ENCODE measurements at regions not wholly inside any gene's neighbourhood (a gene's known extent, or its start where the extent isn't known, plus 50 kb on each side); places are given as distances from the start of the nearest gene placed in this dataset.

GRCh38 chr2:40725040-40725439 lies 273.1 kb upstream of the SLC8A1 start:
- Histone ChIP-seq H3K79me2 (ENCODE audit: low read length) (no peaks in the 10 kb centered on the region), H3K27me3 (ENCODE audit: low read depth, low read length) (no peaks in the 10 kb centered on the region), H3K9ac (ENCODE audit: low read length) (no peak overlapping the region), H3K4me2 (ENCODE audit: low read length) (no peak overlapping the region), H3K27ac (ENCODE audit: low read length) (no peak overlapping the region), H3K4me1 (ENCODE audit: low read length) (no peaks in the 10 kb centered on the region), H3K4me3 (ENCODE audit: low read length) (no peak overlapping the region), H3K9me3 (ENCODE audit: insufficient read depth, low read length) (no peaks in the 10 kb centered on the region), H2AFZ (ENCODE audit: low read depth, low read length) (no peak overlapping the region), H3K36me3 (replicated peaks; ENCODE audit: low read depth, low read length) (no peaks in the 10 kb centered on the region), H4K20me1 (ENCODE audit: insufficient read depth, low read length) (no peaks in the 10 kb centered on the region)
- TF ChIP-seq EZH2phosphoT487 (IDR thresholded peaks at IDR 0.05; ENCODE audit: low read depth) = no peak
- TF ChIP-seq CTCF (IDR thresholded peaks at IDR 0.05; ENCODE audit: low read depth, low read length) = no peak

- no peaks in the 10 kb centered on the region for H3K4me1 ChIP-seq (ENCODE audit: low read length)
- H3K36me3 ChIP-seq (replicated peaks; ENCODE audit: low read depth, low read length) = no peaks in the 10 kb centered on the region
- no peaks in the 10 kb centered on the region for H3K27me3 ChIP-seq (ENCODE audit: low read depth, low read length)
- no peaks in the 10 kb centered on the region for H4K20me1 ChIP-seq (ENCODE audit: insufficient read depth, low read length)
- TF ChIP-seq EZH2phosphoT487 (IDR thresholded peaks at IDR 0.05; ENCODE audit: low read depth) (no peak), CTCF (IDR thresholded peaks at IDR 0.05; ENCODE audit: low read depth, low read length) (no peak)
- H3K4me3 ChIP-seq (ENCODE audit: low read length) = no peak overlapping the region
- H3K79me2 ChIP-seq (ENCODE audit: low read length) = no peaks in the 10 kb centered on the region
- no peak overlapping the region for H3K27ac ChIP-seq (ENCODE audit: low read length)
- no peak overlapping the region for H3K9ac ChIP-seq (ENCODE audit: low read length)
- H3K9me3 ChIP-seq (ENCODE audit: insufficient read depth, low read length) = no peaks in the 10 kb centered on the region
- no peak overlapping the region for H2AFZ ChIP-seq (ENCODE audit: low read depth, low read length)
- no peak overlapping the region for H3K4me2 ChIP-seq (ENCODE audit: low read length)
These were observed 274.1 kb upstream of the SLC8A1 start for GRCh38 chr2:40725950-40726349.

- no peaks in the 10 kb centered on the region for H4K20me1 ChIP-seq (ENCODE audit: insufficient read depth, low read length)
- H3K9me3 ChIP-seq (ENCODE audit: insufficient read depth, low read length) = no peaks in the 10 kb centered on the region
- TF ChIP-seq EZH2phosphoT487 (IDR thresholded peaks at IDR 0.05; ENCODE audit: low read depth) = no peak
- H2AFZ ChIP-seq (ENCODE audit: low read depth, low read length) = no peak overlapping the region
- H3K79me2 ChIP-seq (ENCODE audit: low read length) = no peaks in the 10 kb centered on the region
- no peak overlapping the region for H3K9ac ChIP-seq (ENCODE audit: low read length)
- no peak overlapping the region for H3K4me3 ChIP-seq (ENCODE audit: low read length)
- H3K36me3 ChIP-seq (replicated peaks; ENCODE audit: low read depth, low read length) = no peaks in the 10 kb centered on the region
- no peaks in the 10 kb centered on the region for H3K4me1 ChIP-seq (ENCODE audit: low read length)
- H3K4me2 ChIP-seq (ENCODE audit: low read length) = no peak overlapping the region
- no peak overlapping the region for H3K27ac ChIP-seq (ENCODE audit: low read length)
- no peaks in the 10 kb centered on the region for H3K27me3 ChIP-seq (ENCODE audit: low read depth, low read length)
These were observed 282.9 kb upstream of the SLC8A1 start for GRCh38 chr2:40734797-40735196.

GRCh38 chr2:40737180-40737579 lies 285.3 kb upstream of the SLC8A1 start:
- Histone ChIP-seq H3K27me3 (ENCODE audit: low read depth, low read length) (no peaks in the 10 kb centered on the region), H3K9me3 (ENCODE audit: insufficient read depth, low read length) (no peaks in the 10 kb centered on the region), H3K36me3 (replicated peaks; ENCODE audit: low read depth, low read length) (no peaks in the 10 kb centered on the region), H3K4me1 (ENCODE audit: low read length) (no peaks in the 10 kb centered on the region), H3K27ac (ENCODE audit: low read length) (no peak overlapping the region), H3K4me2 (ENCODE audit: low read length) (no peak overlapping the region), H3K79me2 (ENCODE audit: low read length) (no peaks in the 10 kb centered on the region), H3K4me3 (ENCODE audit: low read length) (no peak overlapping the region), H2AFZ (ENCODE audit: low read depth, low read length) (no peak overlapping the region), H4K20me1 (ENCODE audit: insufficient read depth, low read length) (no peaks in the 10 kb centered on the region), H3K9ac (ENCODE audit: low read length) (no peak overlapping the region)
- TF ChIP-seq CTCF (IDR thresholded peaks at IDR 0.05; ENCODE audit: low read depth, low read length) (no peak), EZH2phosphoT487 (IDR thresholded peaks at IDR 0.05; ENCODE audit: low read depth) (no peak)

- Histone ChIP-seq H3K9ac (ENCODE audit: low read length) (no peak overlapping the region), H3K36me3 (replicated peaks; ENCODE audit: low read depth, low read length) (no peaks in the 10 kb centered on the region), H3K27me3 (ENCODE audit: low read depth, low read length) (no peaks in the 10 kb centered on the region), H3K79me2 (ENCODE audit: low read length) (no peaks in the 10 kb centered on the region), H3K4me1 (ENCODE audit: low read length) (no peaks in the 10 kb centered on the region), H3K27ac (ENCODE audit: low read length) (no peak overlapping the region), H3K4me3 (ENCODE audit: low read length) (no peak overlapping the region), H4K20me1 (ENCODE audit: insufficient read depth, low read length) (no peaks in the 10 kb centered on the region), H3K4me2 (ENCODE audit: low read length) (no peak overlapping the region), H2AFZ (ENCODE audit: low read depth, low read length) (no peak overlapping the region), H3K9me3 (ENCODE audit: insufficient read depth, low read length) (no peaks in the 10 kb centered on the region)
- TF ChIP-seq EZH2phosphoT487 (IDR thresholded peaks at IDR 0.05; ENCODE audit: low read depth) = no peak
These were observed 288.5 kb upstream of the SLC8A1 start for GRCh38 chr2:40740419-40740818.
